HG02642 (cell line): ENCODE measurements at regions not wholly inside any gene's neighbourhood (a gene's known extent, or its start where the extent isn't known, plus 50 kb on each side); places are given as distances from the start of the nearest gene placed in this dataset.

Source experiments
- ATAC-seq: cut with Tn5 transposase; IDR thresholded peaks from one replicate; pipeline ENCODE4 v1.9.1; 2021; ENCODE audit warnings: mild to moderate bottlenecking; ENCODE audit not compliant: unreplicated experiment, poor library complexity

DNA sequence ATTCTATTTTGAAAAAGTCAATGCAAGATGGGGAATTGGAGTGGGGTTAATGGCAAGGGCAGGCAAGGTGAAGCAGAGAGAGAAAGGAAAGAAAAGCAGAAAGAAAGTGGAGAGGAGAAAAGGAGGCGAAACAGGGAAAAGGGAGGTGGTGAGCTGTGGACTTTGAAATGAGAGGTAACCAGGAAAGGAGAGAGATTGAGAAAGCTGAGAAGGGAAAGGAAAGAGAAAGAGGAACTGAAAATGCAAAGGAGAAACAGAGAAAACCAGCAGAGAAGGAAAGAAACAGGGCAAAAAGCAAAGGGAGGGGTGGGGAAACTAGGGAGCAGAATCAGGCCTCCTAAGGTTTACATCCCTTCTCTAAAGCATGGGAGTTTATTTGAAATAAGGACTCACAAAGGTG, 72.5 kb upstream of the TPK1 start:
- ATAC-seq: no peak

DNA sequence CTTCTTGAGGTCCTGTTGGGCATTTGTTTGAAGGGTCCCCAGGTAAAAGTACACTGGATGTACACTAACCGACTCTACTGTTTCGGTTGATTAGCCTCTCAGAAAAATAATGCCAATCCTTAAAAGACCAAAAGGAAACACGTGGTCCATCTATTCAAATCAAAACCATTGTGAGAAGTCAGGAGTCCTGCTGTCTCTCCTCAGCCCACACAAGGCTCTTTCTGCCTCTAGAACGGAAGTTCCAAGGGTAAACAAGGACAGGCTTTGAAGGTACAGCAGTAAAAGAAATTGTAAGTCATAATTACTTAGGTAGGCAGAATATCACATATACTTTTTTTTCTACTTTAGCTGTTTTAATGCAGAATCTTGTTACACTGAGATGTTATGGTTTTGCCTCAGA, 71.7 kb upstream of the TPK1 start:
- peak; percentile 74 for ATAC-seq

DNA sequence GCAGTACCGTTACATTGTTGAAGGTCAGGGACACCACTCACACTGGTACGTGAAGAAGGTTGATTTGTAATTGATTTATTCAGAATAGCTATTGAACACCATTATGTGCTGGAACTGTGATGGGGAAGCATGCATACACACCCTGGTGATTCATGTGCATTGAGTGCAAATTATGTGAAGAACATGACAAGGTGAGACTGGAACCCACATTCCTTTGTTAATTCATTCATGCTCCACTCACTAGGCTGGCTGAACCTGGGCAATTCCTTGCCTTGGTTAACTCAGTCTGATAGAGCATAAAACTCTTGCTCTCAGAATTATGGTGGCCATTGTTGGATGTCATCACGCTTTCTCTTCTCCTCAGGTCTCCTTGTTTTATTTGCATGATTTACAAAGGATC, 67.3 kb upstream of the TPK1 start:
- no peak for ATAC-seq

- no peak for ATAC-seq
Measured at GRCh38 chr7:144892761-144893160, 56.9 kb upstream of the TPK1 start.
